Activated CD8-positive, alpha-beta memory T cell treated with anti-CD3 and anti-CD28 coated beads, Interleukin-2, amount 10 ng/mL, durations not matched to agents 7 days and 5 days (primary cell): ENCODE measurements at regions not wholly inside any gene's neighbourhood (a gene's known extent, or its start where the extent isn't known, plus 50 kb on each side); places are given as distances from the start of the nearest gene placed in this dataset.

ENCODE experiments used
- ATAC-seq: fragments of 150-1000 bp; cut with Tn5 transposase; one replicate; pipeline ENCODE4 v1.10.0; 2021; ENCODE audit warnings: moderate library complexity
- CTCF ChIA-PET: fragments of 350-600 bp; sonication (Branson Sonifier 250); formaldehyde crosslinking; loops from one replicate; lab custom pipeline; 2021; ENCODE audit warnings: antibody characterized with exemption; lab: Charles Lee
- DNase-seq: peaks from one replicate; pipeline ENCODE4 v3.0.0-alpha.2; 2020
- H3K27ac Mint-ChIP-seq: one replicate; pipeline ENCODE4 v1.8.0; 2021; ENCODE audit warnings: mild to moderate bottlenecking, mixed read lengths
- H3K27me3 Mint-ChIP-seq: one replicate; pipeline ENCODE4 v1.8.0; 2021; ENCODE audit warnings: mixed read lengths
- H3K36me3 Mint-ChIP-seq: one replicate; pipeline ENCODE4 v1.8.0; 2021; ENCODE audit warnings: mild to moderate bottlenecking, mixed read lengths
- H3K4me1 Mint-ChIP-seq: one replicate; pipeline ENCODE4 v1.8.0; 2021; ENCODE audit warnings: mixed read lengths
- H3K4me3 Mint-ChIP-seq: one replicate; pipeline ENCODE4 v1.8.0; 2021; ENCODE audit warnings: mild to moderate bottlenecking, moderate library complexity, mixed read lengths
- H3K9me3 Mint-ChIP-seq: one replicate; pipeline ENCODE4 v1.8.0; 2022; ENCODE audit warnings: low read depth, mixed read lengths

DNA sequence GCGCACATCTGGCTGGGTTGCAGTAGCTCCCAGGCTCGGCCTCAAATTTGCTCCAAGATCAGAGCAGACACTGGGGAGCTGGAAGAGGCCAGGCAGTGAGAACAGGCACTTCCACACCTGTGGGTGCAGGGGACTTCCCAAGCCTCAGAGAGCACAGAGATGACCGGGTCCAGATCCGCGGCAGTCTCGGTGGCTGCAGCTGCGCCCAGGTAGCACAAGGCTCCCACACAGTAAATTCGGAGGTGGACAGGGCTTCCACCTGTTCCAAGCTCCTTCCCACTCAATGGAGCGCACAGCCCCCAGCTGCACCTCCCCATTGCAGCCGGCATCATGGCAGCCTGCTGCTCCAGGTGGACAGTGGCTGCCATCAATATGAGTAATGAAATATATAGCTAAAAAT, 1417.4 kb upstream of the SLC10A2 start:
- DNase-seq (no peak), ATAC-seq (no peak)
- Mint-ChIP-seq H3K27me3 (no peaks in the 10 kb centered on the region), H3K4me1 (no peaks in the 10 kb centered on the region), H3K36me3 (no peaks in the 10 kb centered on the region), H3K9me3 (peaks cover 10% of the 10 kb centered on the region), H3K4me3 (no peak overlapping the region), H3K27ac (no peak overlapping the region)
- CTCF ChIA-PET, result no interaction called here

DNA sequence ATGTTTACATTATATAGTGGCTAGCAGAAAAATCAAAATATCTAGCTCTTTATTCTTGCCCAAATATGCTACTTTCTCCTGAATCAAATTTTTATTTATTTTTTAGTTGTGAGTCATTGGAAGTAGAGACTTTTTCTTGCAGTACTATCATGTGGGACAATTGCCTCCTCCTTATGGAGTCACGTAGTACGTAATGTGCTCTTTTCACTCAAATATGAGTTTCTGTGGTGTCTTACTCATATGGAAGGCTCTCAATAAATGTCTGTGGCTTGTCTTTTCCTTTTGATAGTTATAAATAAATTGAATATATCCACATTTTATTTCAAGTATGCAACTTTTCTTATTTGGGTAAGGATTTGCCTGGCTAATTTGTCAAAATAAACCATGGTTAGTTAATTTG, 1411.0 kb upstream of the SLC10A2 start:
- Mint-ChIP-seq H3K4me3 (no peak overlapping the region), H3K27ac (no peak overlapping the region), H3K36me3 (no peaks in the 10 kb centered on the region), H3K4me1 (no peaks in the 10 kb centered on the region), H3K27me3 (no peaks in the 10 kb centered on the region), H3K9me3 (peaks cover 13% of the 10 kb centered on the region)
- CTCF ChIA-PET, result no interaction called here
- no peak for DNase-seq
- ATAC-seq, result no peak

DNA sequence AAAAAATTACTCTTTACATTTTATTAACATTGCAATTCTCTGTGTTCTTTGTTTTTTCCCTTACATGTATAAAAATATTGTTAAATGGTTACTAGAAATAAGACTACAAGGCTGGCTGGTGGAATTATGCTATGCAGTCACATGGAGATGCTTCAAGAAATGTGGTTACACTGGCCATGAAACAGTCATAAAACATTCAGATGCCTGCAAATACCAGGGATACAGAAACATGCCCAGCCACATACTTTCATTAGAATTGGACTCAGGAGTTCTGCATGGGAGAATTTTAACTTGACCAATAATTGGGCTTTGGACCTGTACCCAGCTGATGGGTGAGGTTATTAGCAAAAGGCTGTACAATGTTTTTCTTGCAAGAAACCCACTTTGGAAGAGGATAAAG, 1407.7 kb upstream of the SLC10A2 start:
- Mint-ChIP-seq H3K9me3 (peaks cover 10% of the 10 kb centered on the region), H3K4me3 (no peak overlapping the region), H3K27me3 (no peaks in the 10 kb centered on the region), H3K36me3 (no peaks in the 10 kb centered on the region), H3K4me1 (no peaks in the 10 kb centered on the region), H3K27ac (no peak overlapping the region)
- no peak for ATAC-seq
- CTCF ChIA-PET, result no interaction called here
- DNase-seq, result no peak

DNA sequence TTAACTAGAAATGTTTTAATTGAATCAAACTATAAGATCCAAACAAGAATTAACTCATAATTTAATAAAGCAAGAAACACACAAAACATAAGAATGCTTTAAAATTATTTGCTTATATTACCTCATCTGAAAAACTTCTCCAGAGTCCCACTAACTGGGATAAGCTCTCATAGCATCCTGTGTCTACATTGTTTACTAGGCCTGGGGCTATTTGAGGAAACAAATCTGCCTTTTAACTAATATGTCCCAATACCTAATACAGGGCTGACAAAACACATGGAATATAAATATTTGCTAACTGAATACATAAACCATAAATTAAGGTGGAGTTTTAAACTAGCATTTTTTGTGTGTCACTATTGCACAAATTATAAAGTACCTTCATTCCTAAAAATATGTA, 1399.8 kb upstream of the SLC10A2 start:
- ATAC-seq, result no peak
- Mint-ChIP-seq H3K27me3 (no peaks in the 10 kb centered on the region), H3K4me3 (no peak overlapping the region), H3K9me3 (peaks cover 9% of the 10 kb centered on the region), H3K27ac (no peak overlapping the region), H3K4me1 (no peaks in the 10 kb centered on the region), H3K36me3 (no peaks in the 10 kb centered on the region)
- no peak for DNase-seq
- CTCF ChIA-PET, result no interaction called here

DNA sequence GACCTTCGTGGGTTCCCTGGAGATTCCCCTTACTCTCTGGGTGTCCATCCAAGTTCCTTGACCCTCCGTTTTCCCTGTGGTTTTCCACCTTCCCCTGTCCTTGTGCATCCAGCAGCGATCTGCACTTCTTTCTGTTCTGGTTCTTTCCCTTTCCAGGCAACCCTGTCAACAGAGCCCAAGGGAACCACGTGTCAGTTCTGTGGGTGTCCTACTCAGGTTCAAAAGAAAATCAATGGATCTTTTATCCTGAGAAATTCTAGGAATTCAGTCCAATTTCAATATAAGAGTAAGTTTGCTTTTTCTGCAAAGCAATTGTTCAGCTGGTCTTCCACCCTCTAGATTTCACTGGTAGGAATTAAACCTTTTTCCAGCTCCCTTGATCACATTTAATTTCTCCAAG, 1394.8 kb upstream of the SLC10A2 start:
- ATAC-seq (no peak), DNase-seq (no peak)
- Mint-ChIP-seq H3K4me3 (no peak overlapping the region), H3K36me3 (no peaks in the 10 kb centered on the region), H3K27ac (no peak overlapping the region), H3K4me1 (no peaks in the 10 kb centered on the region), H3K27me3 (no peaks in the 10 kb centered on the region), H3K9me3 (peaks cover 7% of the 10 kb centered on the region)
- CTCF ChIA-PET, result no interaction called here

DNA sequence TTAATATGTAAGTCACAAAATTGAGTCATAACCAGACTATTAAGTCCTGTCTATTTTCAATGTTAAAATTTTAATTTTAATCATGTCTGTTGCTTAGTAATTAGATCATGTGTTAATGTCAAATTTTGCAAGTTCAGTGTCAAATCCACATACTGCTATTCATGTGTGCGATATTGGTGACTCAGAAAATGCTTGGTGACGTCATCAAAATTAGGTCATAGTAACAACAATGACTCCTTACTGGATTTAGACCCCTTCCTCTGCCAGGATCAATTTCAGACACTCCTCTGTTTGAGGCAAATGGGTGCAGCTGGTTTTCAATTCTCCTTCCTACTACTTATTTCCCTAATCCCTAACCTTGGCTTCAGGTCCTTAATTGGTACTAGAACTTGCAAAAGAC, 1394.3 kb upstream of the SLC10A2 start:
- H3K9me3 Mint-ChIP-seq, result peaks cover 7% of the 10 kb centered on the region
- CTCF ChIA-PET, result no interaction called here
- H3K27me3 Mint-ChIP-seq, result no peaks in the 10 kb centered on the region
- no peaks in the 10 kb centered on the region for H3K4me1 Mint-ChIP-seq
- DNase-seq (no peak), ATAC-seq (no peak)
- H3K36me3 Mint-ChIP-seq, result no peaks in the 10 kb centered on the region
- no peak overlapping the region for H3K27ac Mint-ChIP-seq
- H3K4me3 Mint-ChIP-seq, result no peak overlapping the region

DNA sequence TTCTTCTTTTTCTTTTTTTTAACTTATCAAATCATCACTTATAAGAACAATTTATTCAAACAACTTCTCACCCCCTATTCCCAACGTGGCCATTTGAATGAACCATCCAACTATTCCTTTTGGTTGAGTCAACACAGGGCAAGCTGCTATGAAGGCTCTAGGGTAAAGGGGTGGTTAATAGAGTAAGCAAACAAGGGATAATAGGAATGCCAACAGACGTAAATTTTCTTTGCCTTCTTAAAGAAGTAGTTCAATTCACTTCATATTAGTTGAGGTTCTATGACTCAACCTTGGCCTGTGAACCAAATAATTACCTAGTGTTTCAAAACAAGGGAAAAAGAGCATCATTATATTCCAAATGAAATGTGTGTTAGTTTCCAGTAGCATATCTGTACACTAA, 1383.8 kb upstream of the SLC10A2 start:
- Mint-ChIP-seq H3K4me3 (no peak overlapping the region), H3K4me1 (no peaks in the 10 kb centered on the region), H3K9me3 (peaks cover 12% of the 10 kb centered on the region), H3K27ac (no peak overlapping the region), H3K27me3 (no peaks in the 10 kb centered on the region), H3K36me3 (no peaks in the 10 kb centered on the region)
- CTCF ChIA-PET, result no interaction called here
- DNase-seq, result no peak
- no peak for ATAC-seq

DNA sequence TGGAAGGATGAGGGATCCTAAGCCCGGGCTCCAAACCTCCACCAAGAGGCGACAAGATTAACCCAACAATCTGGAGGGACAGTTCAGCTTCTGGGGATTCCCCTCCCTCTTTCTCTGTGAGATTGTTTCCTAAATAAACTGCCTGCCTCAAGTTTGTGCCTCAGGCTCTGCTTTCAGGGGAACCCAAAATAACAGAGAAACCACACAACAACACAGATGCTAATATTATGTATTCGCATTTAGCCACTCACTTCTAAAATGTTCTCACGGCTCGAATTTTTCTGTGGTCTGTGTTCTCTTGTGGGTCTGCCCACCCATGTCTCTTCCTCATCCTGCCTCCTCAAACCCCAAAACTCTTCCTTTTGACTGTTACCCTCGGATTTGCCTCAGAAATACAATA, 1381.1 kb upstream of the SLC10A2 start:
- H3K4me1 Mint-ChIP-seq, result no peaks in the 10 kb centered on the region
- H3K27me3 Mint-ChIP-seq, result no peaks in the 10 kb centered on the region
- CTCF ChIA-PET, result no interaction called here
- peaks cover 12% of the 10 kb centered on the region for H3K9me3 Mint-ChIP-seq
- no peak overlapping the region for H3K4me3 Mint-ChIP-seq
- no peaks in the 10 kb centered on the region for H3K36me3 Mint-ChIP-seq
- no peak overlapping the region for H3K27ac Mint-ChIP-seq
- DNase-seq (no peak), ATAC-seq (no peak)

DNA sequence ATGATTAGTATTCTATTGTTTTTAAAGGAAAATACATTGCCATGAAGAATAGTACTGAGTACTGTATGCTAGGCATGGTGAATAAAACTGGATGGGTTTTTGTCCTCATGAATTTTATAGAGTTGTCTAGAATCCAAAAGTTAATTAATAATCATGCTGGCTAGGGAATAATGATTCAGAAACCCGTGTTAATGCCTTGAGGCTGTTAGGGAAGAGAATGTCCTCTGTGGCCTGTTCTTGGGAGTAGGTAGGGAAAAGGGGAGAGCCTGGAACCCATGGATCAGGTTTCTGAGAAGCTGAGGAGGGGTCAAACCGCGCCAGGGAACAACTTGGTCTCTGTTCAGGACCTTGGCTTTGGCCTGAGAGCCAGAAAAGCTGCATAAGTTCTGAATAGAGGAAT, 1376.3 kb upstream of the SLC10A2 start:
- Mint-ChIP-seq H3K4me3 (no peak overlapping the region), H3K36me3 (no peaks in the 10 kb centered on the region), H3K27me3 (no peaks in the 10 kb centered on the region), H3K4me1 (no peaks in the 10 kb centered on the region), H3K9me3 (no peaks in the 10 kb centered on the region), H3K27ac (no peak overlapping the region)
- CTCF ChIA-PET, result no interaction called here
- ATAC-seq (no peak), DNase-seq (no peak)

DNA sequence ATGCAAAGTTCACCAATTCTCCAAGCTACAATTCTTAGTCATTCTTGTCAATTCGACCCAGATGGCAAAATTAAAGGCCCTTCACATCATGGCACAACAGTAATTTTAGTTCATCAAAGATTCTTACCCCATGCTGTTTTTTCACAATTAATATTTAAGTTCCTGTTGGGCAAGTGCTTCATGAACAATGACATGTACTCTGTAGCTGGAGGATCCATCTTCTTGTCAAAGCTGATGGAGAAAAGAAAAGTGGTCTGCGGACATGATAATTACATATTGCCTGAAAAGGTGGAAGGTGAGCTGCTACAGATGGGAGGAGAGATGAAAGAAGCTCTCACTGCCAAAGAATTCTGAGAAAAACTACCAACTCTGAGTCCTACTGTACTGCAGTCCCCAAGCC, 1370.3 kb upstream of the SLC10A2 start:
- Mint-ChIP-seq H3K36me3 (no peaks in the 10 kb centered on the region), H3K27ac (no peak overlapping the region), H3K4me3 (no peak overlapping the region), H3K27me3 (no peaks in the 10 kb centered on the region), H3K9me3 (no peaks in the 10 kb centered on the region), H3K4me1 (no peaks in the 10 kb centered on the region)
- CTCF ChIA-PET, result no interaction called here
- no peak for DNase-seq
- ATAC-seq, result no peak

DNA sequence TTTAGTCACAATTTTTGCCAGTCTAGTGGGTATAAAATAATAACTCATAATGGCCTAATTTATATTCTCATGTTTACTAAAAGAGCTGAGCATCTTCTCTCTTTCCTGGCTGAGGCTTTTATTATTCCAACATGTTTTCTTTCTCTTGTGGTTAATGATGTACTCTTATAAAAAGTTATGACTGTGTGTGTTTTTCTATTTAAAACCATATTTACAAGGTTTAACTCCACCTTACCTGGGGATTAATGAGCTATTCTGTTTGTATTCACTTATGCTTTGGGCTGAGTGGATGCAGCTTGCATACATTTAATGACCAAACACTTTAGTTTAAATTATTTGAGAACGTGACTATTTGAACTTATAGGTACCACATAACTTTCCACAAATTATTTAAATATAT, 1365.7 kb upstream of the SLC10A2 start:
- H3K4me1 Mint-ChIP-seq, result no peaks in the 10 kb centered on the region
- DNase-seq (no peak), ATAC-seq (no peak)
- no peak overlapping the region for H3K4me3 Mint-ChIP-seq
- H3K9me3 Mint-ChIP-seq, result peaks cover 6% of the 10 kb centered on the region
- no peak overlapping the region for H3K27ac Mint-ChIP-seq
- no peaks in the 10 kb centered on the region for H3K27me3 Mint-ChIP-seq
- CTCF ChIA-PET, result no interaction called here
- no peaks in the 10 kb centered on the region for H3K36me3 Mint-ChIP-seq

DNA sequence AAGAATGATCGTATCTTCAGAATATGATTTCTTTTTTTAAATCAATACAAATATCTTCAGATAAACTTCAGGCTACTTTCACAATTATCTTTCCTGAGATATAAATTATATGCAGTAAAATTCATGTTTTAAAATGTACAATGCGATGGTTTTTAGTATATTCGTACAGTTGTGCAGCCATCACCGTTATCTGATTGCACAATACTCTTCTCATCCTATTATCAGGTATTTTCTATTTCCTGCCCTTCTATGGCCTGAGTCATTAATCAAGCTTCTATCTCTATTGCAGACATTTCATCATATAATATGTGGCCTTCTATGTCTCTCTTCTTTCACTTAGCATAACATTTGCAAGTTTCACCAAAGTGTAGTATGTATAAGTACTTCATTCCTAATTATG, 1360.2 kb upstream of the SLC10A2 start:
- H3K27me3 Mint-ChIP-seq, result no peaks in the 10 kb centered on the region
- ATAC-seq, result no peak
- no peaks in the 10 kb centered on the region for H3K4me1 Mint-ChIP-seq
- H3K9me3 Mint-ChIP-seq, result peaks cover 13% of the 10 kb centered on the region
- CTCF ChIA-PET, result no interaction called here
- no peak for DNase-seq
- no peaks in the 10 kb centered on the region for H3K36me3 Mint-ChIP-seq
- H3K27ac Mint-ChIP-seq, result no peak overlapping the region
- H3K4me3 Mint-ChIP-seq, result no peak overlapping the region

DNA sequence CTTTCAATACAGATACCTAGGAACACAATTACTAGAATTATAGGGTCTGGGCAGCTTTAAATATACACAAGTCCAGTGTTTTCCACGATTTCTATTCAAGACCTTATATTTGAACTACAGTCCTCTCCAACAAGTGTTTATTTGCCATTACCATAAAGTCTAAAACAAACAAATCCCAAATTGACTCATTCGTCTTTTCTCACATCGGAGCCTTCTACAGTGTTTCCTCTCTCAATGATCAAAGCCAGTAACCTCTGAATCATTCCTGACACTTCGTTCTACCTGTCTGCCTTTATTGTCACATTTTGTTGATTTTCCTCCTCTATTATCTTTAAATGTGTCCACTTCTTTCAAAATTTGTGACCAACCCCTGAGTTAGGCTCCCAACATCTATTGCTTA, 1356.5 kb upstream of the SLC10A2 start:
- Mint-ChIP-seq H3K36me3 (no peaks in the 10 kb centered on the region), H3K27me3 (no peaks in the 10 kb centered on the region), H3K27ac (no peak overlapping the region), H3K4me1 (no peaks in the 10 kb centered on the region), H3K4me3 (no peak overlapping the region), H3K9me3 (peaks cover 7% of the 10 kb centered on the region)
- no peak for DNase-seq
- no peak for ATAC-seq
- CTCF ChIA-PET, result no interaction called here

DNA sequence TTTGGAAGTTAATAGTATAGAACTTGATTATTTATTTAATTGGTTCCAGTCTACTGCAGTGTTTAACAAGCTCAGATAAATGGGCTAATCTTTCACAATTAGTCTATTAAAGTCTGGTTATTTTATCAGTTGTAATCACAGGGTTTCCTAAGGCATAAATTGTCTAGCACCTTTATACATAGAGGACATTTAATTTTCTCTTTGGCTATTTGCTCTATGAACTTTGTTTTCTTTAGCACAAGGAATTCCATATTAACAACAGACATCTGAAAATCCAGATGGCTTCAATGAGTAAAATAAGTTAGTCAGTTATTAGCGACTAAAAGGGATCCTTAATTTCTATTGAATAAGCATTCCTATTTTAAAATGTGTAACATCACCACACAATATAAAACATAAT, 1350.8 kb upstream of the SLC10A2 start:
- no peak for ATAC-seq
- CTCF ChIA-PET, result no interaction called here
- H3K27ac Mint-ChIP-seq, result no peak overlapping the region

DNA sequence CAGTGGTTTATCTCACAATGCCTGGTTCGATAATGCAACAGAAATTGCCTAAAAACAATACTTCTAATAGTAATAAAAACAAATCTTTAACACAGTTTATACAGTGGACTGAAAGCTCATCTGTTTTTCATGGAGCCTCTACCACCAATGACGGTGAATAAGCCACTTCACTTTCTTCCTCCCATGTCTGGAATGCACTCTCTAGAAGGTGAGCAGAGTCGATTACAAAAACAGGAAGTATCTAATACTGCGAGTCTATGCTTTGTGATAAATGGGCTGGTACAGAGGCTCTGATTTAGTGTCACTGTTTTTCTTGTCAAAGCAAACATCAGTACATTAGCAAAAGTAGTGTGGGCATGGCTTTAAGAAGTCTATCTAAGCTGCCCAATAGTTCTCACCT, 1348.6 kb upstream of the SLC10A2 start:
- CTCF ChIA-PET, result no interaction called here
- no peak for DNase-seq

More for the DNA sequence above, 1350.8 kb upstream of the SLC10A2 start:
- Mint-ChIP-seq H3K27me3 (no peaks in the 10 kb centered on the region), H3K9me3 (no peaks in the 10 kb centered on the region), H3K36me3 (no peaks in the 10 kb centered on the region), H3K4me3 (no peak overlapping the region), H3K4me1 (no peaks in the 10 kb centered on the region)
- DNase-seq, result no peak

More for the DNA sequence above, 1348.6 kb upstream of the SLC10A2 start:
- no peak for ATAC-seq
- Mint-ChIP-seq H3K9me3 (no peaks in the 10 kb centered on the region), H3K27ac (no peak overlapping the region), H3K4me3 (no peak overlapping the region), H3K27me3 (no peaks in the 10 kb centered on the region), H3K4me1 (no peaks in the 10 kb centered on the region), H3K36me3 (no peaks in the 10 kb centered on the region)
